KMS-11 (cell line): ENCODE measurements at regions not wholly inside any gene's neighbourhood (a gene's known extent, or its start where the extent isn't known, plus 50 kb on each side); places are given as distances from the start of the nearest gene placed in this dataset.

Experiments used
- H2AFZ ChIP-seq: fragments of 200-600 bp; sonication (generic); 2 replicates; pipeline ENCODE4 v1.6.1; 2016; ENCODE audit warnings: antibody characterized with exemption, mixed run types, low read depth
- H3K27ac ChIP-seq: fragments of 200-600 bp; sonication (generic); 2 replicates; pipeline ENCODE4 v1.6.1; 2016; ENCODE audit warnings: mild to moderate bottlenecking, mixed run types
- H3K27me3 ChIP-seq: fragments of 200-600 bp; sonication (generic); 2 replicates; pipeline ENCODE4 v1.6.1; 2017; ENCODE audit warnings: mild to moderate bottlenecking, low read depth, mixed run types, moderate library complexity; ENCODE audit not compliant: insufficient read depth
- H3K36me3 ChIP-seq: fragments of 200-600 bp; sonication (generic); 2 replicates; pipeline ENCODE4 v1.6.1; 2017; ENCODE audit warnings: mild to moderate bottlenecking, mixed run types; ENCODE audit not compliant: insufficient read depth
- H3K4me1 ChIP-seq: fragments of 200-600 bp; sonication (generic); 2 replicates; pipeline ENCODE4 v1.6.1; 2016; ENCODE audit warnings: mild to moderate bottlenecking, low read depth, mixed run types; ENCODE audit not compliant: poor library complexity, severe bottlenecking
- H3K4me2 ChIP-seq: fragments of 200-600 bp; sonication (generic); 2 replicates; pipeline ENCODE4 v1.7.0; 2016; ENCODE audit warnings: mild to moderate bottlenecking, mixed run types
- H3K4me3 ChIP-seq: fragments of 200-600 bp; sonication (generic); IDR thresholded peaks from 2 replicates; pipeline ENCODE4 v1.6.1; 2017; ENCODE audit warnings: low read depth, low read length, mixed read lengths; ENCODE audit not compliant: insufficient read depth
- H3K79me2 ChIP-seq: fragments of 200-600 bp; sonication (generic); 2 replicates; pipeline ENCODE4 v1.6.1; 2016; ENCODE audit warnings: low read depth, mixed run types; ENCODE audit not compliant: insufficient read depth
- H3K9ac ChIP-seq: fragments of 200-600 bp; sonication (generic); 2 replicates; pipeline ENCODE4 v1.6.1; 2016; ENCODE audit warnings: mild to moderate bottlenecking, mixed run types
- H4K20me1 ChIP-seq: fragments of 200-600 bp; sonication (generic); 2 replicates; pipeline ENCODE4 v1.6.1; 2016; ENCODE audit warnings: mild to moderate bottlenecking, mixed run types; ENCODE audit not compliant: insufficient read depth
- TF ChIP-seq, protein P1 (sequence below): fragments of 200-600 bp; sonication (generic); conservative IDR thresholded peaks from 2 replicates; pipeline ENCODE4 v1.6.1; 2017; ENCODE audit warnings: low read depth, mild to moderate bottlenecking, antibody characterized with exemption, low read length, moderate library complexity, mixed read lengths

DNA sequence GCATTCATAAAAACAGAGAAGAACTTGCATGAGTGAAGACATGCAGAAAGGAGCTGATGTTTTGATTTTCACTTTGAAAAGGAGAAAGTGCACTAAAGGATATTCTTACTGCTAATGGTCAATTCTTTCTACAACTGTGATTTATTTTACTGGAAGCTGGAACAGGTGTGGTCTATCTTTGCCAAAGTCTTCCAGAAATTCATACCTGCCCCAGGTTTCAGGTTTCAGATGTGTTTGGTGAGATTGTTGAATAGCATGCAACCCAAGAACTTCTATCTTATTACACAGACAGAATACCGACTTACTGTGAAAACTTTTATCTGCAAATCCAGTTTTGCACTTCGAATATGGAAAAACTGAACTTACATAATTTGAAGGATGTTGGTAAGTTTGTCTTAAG is 388.3 kb downstream of the PDGFC start:
- TF ChIP-seq, protein P1, sequence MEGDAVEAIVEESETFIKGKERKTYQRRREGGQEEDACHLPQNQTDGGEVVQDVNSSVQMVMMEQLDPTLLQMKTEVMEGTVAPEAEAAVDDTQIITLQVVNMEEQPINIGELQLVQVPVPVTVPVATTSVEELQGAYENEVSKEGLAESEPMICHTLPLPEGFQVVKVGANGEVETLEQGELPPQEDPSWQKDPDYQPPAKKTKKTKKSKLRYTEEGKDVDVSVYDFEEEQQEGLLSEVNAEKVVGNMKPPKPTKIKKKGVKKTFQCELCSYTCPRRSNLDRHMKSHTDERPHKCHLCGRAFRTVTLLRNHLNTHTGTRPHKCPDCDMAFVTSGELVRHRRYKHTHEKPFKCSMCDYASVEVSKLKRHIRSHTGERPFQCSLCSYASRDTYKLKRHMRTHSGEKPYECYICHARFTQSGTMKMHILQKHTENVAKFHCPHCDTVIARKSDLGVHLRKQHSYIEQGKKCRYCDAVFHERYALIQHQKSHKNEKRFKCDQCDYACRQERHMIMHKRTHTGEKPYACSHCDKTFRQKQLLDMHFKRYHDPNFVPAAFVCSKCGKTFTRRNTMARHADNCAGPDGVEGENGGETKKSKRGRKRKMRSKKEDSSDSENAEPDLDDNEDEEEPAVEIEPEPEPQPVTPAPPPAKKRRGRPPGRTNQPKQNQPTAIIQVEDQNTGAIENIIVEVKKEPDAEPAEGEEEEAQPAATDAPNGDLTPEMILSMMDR = no peak
- H3K27ac ChIP-seq = no peak overlapping the region

DNA sequence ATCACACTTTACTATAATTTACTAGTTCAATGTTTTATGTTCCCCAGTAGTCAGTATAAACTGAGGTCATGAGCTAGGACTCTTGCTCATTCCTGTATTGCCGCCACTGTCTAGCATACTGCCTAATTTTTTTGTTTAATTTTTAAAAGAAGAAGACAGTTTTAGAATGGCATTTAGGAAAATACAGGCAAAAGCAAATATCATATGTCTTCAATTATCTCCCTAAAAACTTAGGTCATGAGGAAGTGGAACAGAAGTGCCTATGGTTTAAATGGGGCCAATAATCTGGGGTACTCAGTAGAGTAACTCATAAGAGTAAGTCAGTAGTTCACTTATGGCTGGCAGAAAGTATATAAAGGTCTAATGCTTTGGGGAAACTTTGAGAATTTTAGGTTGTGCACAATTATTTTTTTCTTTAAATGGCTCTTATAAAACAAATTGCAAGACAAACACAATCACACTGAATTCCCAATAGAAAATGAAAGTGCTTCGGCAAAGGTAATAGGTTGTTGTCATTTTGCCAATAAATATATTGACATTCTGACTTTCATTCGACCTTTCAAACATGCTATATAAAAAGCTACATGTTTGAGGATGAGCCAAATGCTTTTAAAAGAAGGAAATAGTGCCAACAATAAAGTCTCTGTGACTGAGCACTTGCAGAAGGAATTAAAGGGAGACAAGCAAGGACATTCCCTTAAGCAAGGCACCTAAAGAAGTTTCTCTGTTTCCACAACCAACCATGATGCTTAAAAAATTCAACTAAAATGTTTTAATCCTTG is 390.1 kb downstream of the PDGFC start:
- Histone ChIP-seq H3K4me3 (no peak overlapping the region), H3K4me1 (no peaks in the 10 kb centered on the region), H3K9ac (no peak overlapping the region), H4K20me1 (no peaks in the 10 kb centered on the region), H3K36me3 (no peaks in the 10 kb centered on the region), H2AFZ (no peak overlapping the region), H3K79me2 (no peaks in the 10 kb centered on the region), H3K27me3 (no peaks in the 10 kb centered on the region), H3K4me2 (no peak overlapping the region), H3K27ac (no peak overlapping the region)
- TF ChIP-seq, protein P1 = no peak

More for the DNA sequence above, 388.3 kb downstream of the PDGFC start:
- no peaks in the 10 kb centered on the region for H3K36me3 ChIP-seq
- no peaks in the 10 kb centered on the region for H3K4me1 ChIP-seq
- no peak overlapping the region for H3K4me2 ChIP-seq
- no peaks in the 10 kb centered on the region for H3K79me2 ChIP-seq
- no peaks in the 10 kb centered on the region for H3K27me3 ChIP-seq
- no peak overlapping the region for H3K4me3 ChIP-seq
- H2AFZ ChIP-seq = no peak overlapping the region
- H3K9ac ChIP-seq = no peak overlapping the region
- no peaks in the 10 kb centered on the region for H4K20me1 ChIP-seq

DNA sequence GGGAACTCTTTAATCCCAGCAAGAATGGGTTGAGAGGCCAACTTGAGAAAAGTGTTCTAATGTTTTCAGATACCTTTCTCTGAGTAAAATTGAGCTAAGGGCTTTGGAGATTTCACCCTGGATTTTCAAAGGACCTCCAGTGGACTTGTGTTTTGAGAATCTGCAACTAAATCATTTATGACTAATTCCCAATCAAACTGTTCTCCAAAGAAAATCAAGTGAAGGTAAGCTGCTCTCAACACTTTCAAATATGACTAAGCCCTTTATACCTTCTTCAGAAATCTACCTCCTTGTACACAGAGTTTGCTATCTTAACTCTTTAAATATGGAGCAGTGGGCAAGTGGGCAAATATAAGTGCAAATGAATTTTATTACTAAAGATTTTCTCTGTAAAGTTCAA is 392.9 kb downstream of the PDGFC start:
- Histone ChIP-seq H3K4me3 (no peak overlapping the region), H3K9ac (no peak overlapping the region), H3K4me1 (no peaks in the 10 kb centered on the region), H3K27ac (no peak overlapping the region), H3K79me2 (no peaks in the 10 kb centered on the region), H3K36me3 (no peaks in the 10 kb centered on the region), H4K20me1 (no peaks in the 10 kb centered on the region), H2AFZ (no peak overlapping the region), H3K27me3 (no peaks in the 10 kb centered on the region), H3K4me2 (no peak overlapping the region)
- TF ChIP-seq, protein P1 = no peak

DNA sequence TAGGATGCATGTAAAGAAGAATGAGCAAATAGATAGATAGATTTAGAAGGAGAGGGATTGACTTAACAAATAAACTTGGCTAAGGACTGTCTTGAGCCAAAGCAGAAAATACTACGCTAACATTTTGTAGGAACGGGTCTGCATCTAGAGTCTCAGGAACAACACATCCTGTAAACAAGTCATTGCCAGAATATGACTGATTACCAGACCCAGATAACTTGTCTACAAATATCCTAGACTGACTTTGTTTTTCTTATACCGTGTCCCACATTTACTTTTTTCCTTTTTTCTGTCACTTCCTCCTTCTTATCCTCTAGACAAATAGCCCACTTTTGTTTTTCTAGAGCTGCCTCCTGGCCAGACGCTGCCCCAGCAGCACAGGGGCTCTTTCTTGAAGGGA is 393.6 kb downstream of the PDGFC start:
- Histone ChIP-seq H3K9ac (no peak overlapping the region), H3K79me2 (no peaks in the 10 kb centered on the region), H3K36me3 (no peaks in the 10 kb centered on the region), H3K4me3 (no peak overlapping the region), H2AFZ (no peak overlapping the region), H3K27me3 (no peaks in the 10 kb centered on the region), H3K4me2 (no peak overlapping the region), H3K27ac (no peak overlapping the region), H3K4me1 (no peaks in the 10 kb centered on the region), H4K20me1 (no peaks in the 10 kb centered on the region)
- TF ChIP-seq, protein P1 = no peak
